Heart right ventricle (tissue), 16 donors: ENCODE measurements at regions not wholly inside any gene's neighbourhood (a gene's known extent, or its start where the extent isn't known, plus 50 kb on each side); places are given as distances from the start of the nearest gene placed in this dataset.

Experiments used
- ATAC-seq, 8 donors: fragments of 200-7000 bp; cut with Tn5 transposase; one replicate each; pipeline ENCODE4 v1.9.1; 2020; ENCODE audit warnings: mild to moderate bottlenecking in 8 of 8, moderate library complexity in 8 of 8, moderate number of reproducible peaks in 1 of 8
- DNase-seq, 2 donors: peaks; one replicate each; pipeline ENCODE4 v3.0.0-alpha.2; 2020
- H3K27ac ChIP-seq, 10 donors: fragments of 200-600 bp; sonication (generic) in 2 of 10; one replicate each; pipeline versions ENCODE4 v1.5.0 to v1.8.0; 2020 to 2022; ENCODE audit warnings: mild to moderate bottlenecking in 3 of 10
- H3K27me3 ChIP-seq, 7 donors: fragments of 200-600 bp; one replicate each; pipeline ENCODE4 v1.8.0; 2021 to 2022; ENCODE audit warnings: mild to moderate bottlenecking in 2 of 7
- H3K36me3 ChIP-seq, 9 donors: fragments of 200-600 bp; sonication (generic) in 1 of 9; one replicate each; pipeline versions ENCODE4 v1.5.0 to v1.8.0; 2020 to 2022; ENCODE audit warnings: mild to moderate bottlenecking in 2 of 9
- H3K4me1 ChIP-seq, 9 donors: fragments of 200-600 bp; sonication (generic) in 1 of 9; one replicate each; pipeline versions ENCODE4 v1.5.0 to v1.8.0; 2020 to 2022; ENCODE audit warnings: mild to moderate bottlenecking in 4 of 9
- H3K4me3 ChIP-seq, 10 donors: fragments of 200-600 bp; sonication (generic) in 2 of 10; one replicate each; pipeline versions ENCODE4 v1.5.0 to v1.8.0; 2020 to 2022; ENCODE audit warnings: mild to moderate bottlenecking in 7 of 10, moderate library complexity in 2 of 10
- H3K9me3 ChIP-seq, 11 donors: fragments of 200-600 bp in 10 of 11; sonication (generic) in 2 of 11; one replicate each; pipeline versions ENCODE4 v1.5.0 to v1.8.0; 2013 to 2022; ENCODE audit warnings: mild to moderate bottlenecking in 2 of 11, control low read depth in 1 of 11, moderate library complexity in 1 of 11
- CTCF ChIP-seq, 9 donors: fragments of 200-600 bp; sonication (generic) in 2 of 9; IDR thresholded peaks; one replicate each; pipeline versions ENCODE4 v1.5.0 to v1.8.0; 2021 to 2022; ENCODE audit warnings: antibody characterized with exemption in 9 of 9, mild to moderate bottlenecking in 5 of 9, moderate library complexity in 1 of 9
- WGBS, 2 donors: extraction: QIAGEN DNeasy Blood & Tissue Kit; methylation state at CpG; one replicate each; pipeline ENCODE4 v1.1.7; 2013; ENCODE audit warnings: inconsistent platforms in 1 of 2; 5-methylcytosine and 5-hydroxymethylcytosine counted together
- intact Hi-C, 10 donors: fragments of 100-400 bp; cut with DNase I; formaldehyde crosslinking; loops; one replicate each; pipeline versions ENCODE4 v1.11.1 to v1.14.2; 2022
- donor health status: Arrhythmogenic right ventricular cardiomyopathy.
- donor health status: ischemic (EF 13 %, LVEDD 7.1; RV severe dilation, severe dysfunction).
- donor health status: healthy with polysubstance abuse.
- donor health status: DM: no; HTN: yes; CAD: no.
- donor health status: DM: no; HTN: no; CAD: no.
- donor health status: ischemic (EF 25% LVEDD 6.9; RV normal size, moderate dysfunction).
- donor health status: ischemic (EF 25% LVEDD 5.7; RV mildly dilated, moderate dysfunction).
- donor health status: healthy.
- donor health status: DM: yes; HTN: yes; CAD: no.
- donor health status: Ischemic cardiomyopathy.
- donor health status: ischemic (EF 35%, LVEDD 5.7; RV mildly dilated, moderate dysfunction).
- donor health status: nonischemic (EF 11% LVEDD 7.7; RV severe dilation, severe dysfunction).
- donor health status: DM: yes; HTN: yes; CAD: no.
- donor health status: PGD.
- donor health status: ischemic (EF 29% LVEDD 5.4; RV normal size, mild dysfunction).
- donor health status: nonischemic (EF 23%, LVEDD 6.1; RV moderate dilation, normal function).

GRCh38 chr12:85363382-85364190, 83.6 kb downstream of the ALX1 start:
- DNase-seq (peak in 1 of 2 donors; percentile 7), ATAC-seq (peak in 1 of 8 donors; percentile 52)
- Histone ChIP-seq H3K27ac (no peak overlapping the region), H3K9me3 (no peaks in the 10 kb centered on the region), H3K36me3 (no peaks in the 10 kb centered on the region), H3K27me3 (no peaks in the 10 kb centered on the region), H3K4me1 (no peaks in the 10 kb centered on the region), H3K4me3 (no peak overlapping the region)
- 40 to 53% methylated on average over 5 of the region's 5 CpGs for WGBS, 2 donors
- intact Hi-C loops = no loop called here
- TF ChIP-seq CTCF (IDR thresholded peaks at IDR 0.05) = no peak

DNA sequence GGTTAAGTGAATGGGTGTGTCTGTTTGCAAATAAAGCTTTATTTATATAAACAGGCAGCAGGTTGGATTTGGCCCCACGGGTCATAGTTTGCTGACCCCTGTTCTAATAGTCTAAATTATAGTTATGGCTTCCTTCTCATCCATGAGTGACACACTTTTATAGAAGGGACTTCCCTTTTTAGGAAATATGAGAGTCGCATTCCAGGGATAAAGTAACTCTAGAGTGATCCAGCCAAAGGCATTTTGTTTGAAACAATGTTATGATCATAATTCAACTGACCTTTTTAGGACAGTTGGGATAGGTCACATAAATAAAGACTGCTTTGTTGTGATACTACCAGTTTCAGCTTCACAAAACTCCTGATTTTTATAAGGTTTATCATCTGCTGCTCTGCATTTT, 87.9 kb downstream of the ALX1 start:
- ATAC-seq = no peak
- Histone ChIP-seq H3K27me3 (no peaks in the 10 kb centered on the region), H3K9me3 (no peaks in the 10 kb centered on the region), H3K4me1 (no peaks in the 10 kb centered on the region), H3K36me3 (no peaks in the 10 kb centered on the region), H3K27ac (no peak overlapping the region), H3K4me3 (no peak overlapping the region)
- no peak for TF ChIP-seq CTCF (IDR thresholded peaks at IDR 0.05)
- no peak for DNase-seq
- WGBS, 2 donors = 79 to 80% methylated on average over 2 of the region's 2 CpGs
- intact Hi-C loops = no loop called here

DNA sequence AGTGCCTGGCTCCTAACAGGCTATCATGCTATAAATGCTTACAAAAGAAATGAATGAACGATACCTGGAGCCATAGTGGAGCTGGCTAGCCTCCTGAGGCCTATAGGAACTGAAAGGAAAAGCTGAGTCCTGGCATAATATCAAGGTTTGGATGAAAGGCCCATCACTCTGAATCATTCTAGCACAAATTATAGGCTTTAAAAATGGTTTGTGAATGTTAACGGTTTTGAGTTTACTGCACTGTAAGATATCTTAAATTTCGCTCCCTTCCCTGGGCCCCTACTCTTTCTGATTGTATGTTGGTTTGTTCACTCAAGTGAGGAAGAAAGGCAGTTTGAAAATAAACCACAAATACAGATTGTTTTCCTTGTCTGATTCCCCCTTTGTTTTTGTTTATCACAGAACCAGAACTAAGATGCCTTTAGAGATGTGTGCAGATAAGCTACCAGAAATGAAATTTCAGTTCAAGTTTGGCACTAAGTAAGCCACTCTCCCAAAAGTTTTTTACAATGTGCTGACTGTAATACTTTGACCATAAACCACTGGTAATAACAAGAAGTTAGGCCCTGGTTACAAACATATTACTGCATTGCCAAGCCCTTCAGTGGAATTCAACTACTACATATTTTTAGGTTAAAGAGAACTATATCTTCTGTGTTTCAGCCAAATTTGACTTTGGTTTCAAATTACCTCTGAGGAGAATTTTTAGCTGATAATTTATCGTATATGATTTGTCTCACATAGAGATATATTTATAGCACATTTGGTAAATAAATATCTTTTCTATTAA, 89.5 kb downstream of the ALX1 start:
- Histone ChIP-seq H3K4me1 (no peaks in the 10 kb centered on the region), H3K9me3 (no peaks in the 10 kb centered on the region), H3K27me3 (no peaks in the 10 kb centered on the region), H3K4me3 (no peak overlapping the region), H3K36me3 (no peaks in the 10 kb centered on the region), H3K27ac (no peak overlapping the region)
- intact Hi-C loops = no loop called here
- ATAC-seq (no peak), DNase-seq (no peak)
- WGBS, 2 donors = 67 to 75% methylated on average over 4 of the region's 4 CpGs
- no peak for TF ChIP-seq CTCF (IDR thresholded peaks at IDR 0.05)

DNA sequence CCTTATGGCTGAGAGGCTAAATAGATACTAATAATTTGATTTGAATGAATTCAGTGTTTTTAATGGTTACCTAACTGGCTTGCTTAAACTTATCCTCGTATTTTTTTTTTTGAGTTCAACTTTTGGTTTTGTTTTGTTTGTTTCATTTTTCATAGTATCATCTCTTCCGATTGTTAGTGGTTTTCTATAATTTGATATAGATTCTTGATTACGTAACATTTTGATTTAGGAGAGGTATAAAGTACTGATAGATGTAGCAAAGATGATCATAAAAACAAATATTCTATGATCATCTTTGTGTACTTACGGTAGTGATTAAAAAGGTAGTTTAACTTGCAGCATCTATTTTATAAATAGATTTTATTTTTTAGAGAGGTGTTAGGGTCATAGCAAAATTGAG, 93.0 kb downstream of the ALX1 start:
- H3K36me3 ChIP-seq = no peaks in the 10 kb centered on the region
- WGBS, 2 donors = 92 to 95% methylated on average over 4 of the region's 4 CpGs
- intact Hi-C loops = no loop called here
- H3K4me3 ChIP-seq = no peak overlapping the region
- H3K27me3 ChIP-seq = no peaks in the 10 kb centered on the region
- no peak for TF ChIP-seq CTCF (IDR thresholded peaks at IDR 0.05)
- H3K9me3 ChIP-seq = no peaks in the 10 kb centered on the region
- ATAC-seq = no peak
- no peak overlapping the region for H3K27ac ChIP-seq
- no peaks in the 10 kb centered on the region for H3K4me1 ChIP-seq
- no peak for DNase-seq
